ENCODE measurements at regions not wholly inside any gene's neighbourhood (a gene's known extent, or its start where the extent isn't known, plus 50 kb on each side); places are given as distances from the start of the nearest gene placed in this dataset.

DNA sequence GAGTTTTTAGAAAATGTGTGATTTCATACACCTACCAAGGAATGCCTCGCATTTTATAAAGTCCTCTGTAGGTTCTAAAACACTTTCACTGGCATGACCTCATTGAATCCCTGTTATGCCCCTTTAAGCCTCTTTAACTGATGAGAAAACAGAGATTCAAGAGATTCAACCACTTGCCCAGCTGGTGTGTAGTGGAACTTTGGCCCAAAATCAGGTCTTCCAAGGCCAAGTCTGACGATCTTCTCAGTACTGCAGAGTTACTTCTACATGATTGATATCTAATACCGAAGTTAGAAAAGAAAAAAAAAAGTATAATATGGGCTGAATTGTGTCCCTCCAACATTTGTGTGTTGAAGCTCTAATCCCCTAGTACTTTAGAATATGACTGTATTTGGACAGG, 202.0 kb downstream of the WDR11 start:
- TF ChIP-seq CTCF (conservative IDR thresholded peaks at IDR 0.05; ENCODE audit: low read depth in 2 of 2) (no peak), ZNF114 (CRISPR knock-in tag; IDR thresholded peaks at IDR 0.05) (no peak), REST (IDR thresholded peaks at IDR 0.05; ENCODE audit: unreplicated experiment) (no peak), CREB1 (CRISPR knock-in tag; IDR thresholded peaks at IDR 0.05; ENCODE audit: low read depth) (no peak), EZH2phosphoT487 (IDR thresholded peaks at IDR 0.05; ENCODE audit: unreplicated experiment) (no peak), ETS1 (IDR thresholded peaks at IDR 0.05) (no peak), POLR2AphosphoS5 (IDR thresholded peaks at IDR 0.05; ENCODE audit: low read depth) (no peak), EZH2 (IDR thresholded peaks at IDR 0.05; ENCODE audit: low read depth, unreplicated experiment) (no peak), ZNF462 (CRISPR knock-in tag; IDR thresholded peaks at IDR 0.05) (no peak), JUNB (IDR thresholded peaks at IDR 0.05; ENCODE audit: unreplicated experiment) (no peak)

Measured in GM23338 (cell line).